HepG2 (cell line): ENCODE measurements at regions not wholly inside any gene's neighbourhood (a gene's known extent, or its start where the extent isn't known, plus 50 kb on each side); places are given as distances from the start of the nearest gene placed in this dataset.

ENCODE experiments used
- ATAC-seq: fragments of 200-7000 bp; cut with Tn5 transposase; 3 replicates; pipeline ENCODE4 v1.9.1; 2020; ENCODE audit warnings: mild to moderate bottlenecking, moderate library complexity
- BruUV-seq: library from RNA; stranded (reverse); fragments of 400-500 nt; replicated peaks from 2 replicates; lab custom pipeline; 2021; lab: Mats Ljungman, UMichigan
- CTCF ChIA-PET: fragments of 300-600 bp; formaldehyde crosslinking; extraction: SDS; loops from one replicate; lab custom pipeline; 2021; ENCODE audit warnings: low total read pairs, inconsistent platforms, low intra/inter-chr PET ratio; lab: Yijun Ruan, JAX
- POLR2A ChIA-PET: fragments of 350-600 bp; sonication (Branson Sonifier 250); formaldehyde crosslinking; loops from one replicate; lab custom pipeline; 2020; ENCODE audit warnings: antibody characterized with exemption, inconsistent platforms; lab: Yijun Ruan, JAX
- DNase-seq: peaks from one replicate; pipeline ENCODE4 v3.0.0-alpha.2; 2015; ENCODE audit warnings: low spot score
- FAIRE-seq: peaks from 3 replicates; lab custom pipeline; 2011; peaks lifted over from hg19 to GRCh38; lab: Jason Lieb, UNC
- H2AFZ ChIP-seq: one replicate; pipeline ENCODE4 v1.6.1; 2011; ENCODE audit warnings: low read length, inconsistent platforms
- H3K27ac ChIP-seq: fragments of 300-600 bp; 3 replicates; pipeline ENCODE4 v1.8.0; 2011; ENCODE audit warnings: mixed run types, mild to moderate bottlenecking, mixed read lengths, low read length, inconsistent platforms; ENCODE audit not compliant: insufficient read depth; ENCODE audit errors: extremely low read length
- H3K27me3 ChIP-seq, 2 experiments: fragments of 200-600 bp in 1 of 2; 2 replicates in 1 of 2; 3 replicates in 1 of 2; pipeline versions ENCODE4 v1.6.0 to v1.8.0; 2011; ENCODE audit warnings: low read length in 2 of 2, mild to moderate bottlenecking in 2 of 2, moderate library complexity in 2 of 2, inconsistent platforms in 1 of 2; ENCODE audit not compliant: insufficient read depth in 2 of 2, control insufficient read depth in 1 of 2
- H3K36me3 ChIP-seq, 2 experiments: fragments of 200-600 bp in 1 of 2; replicated peaks in 1 of 2; 2 replicates in 1 of 2; 3 replicates in 1 of 2; pipeline versions ENCODE4 v1.5.1 to v1.8.0; 2011; ENCODE audit warnings: low read length in 2 of 2, inconsistent platforms in 1 of 2; ENCODE audit not compliant: insufficient read depth in 2 of 2, control insufficient read depth in 1 of 2
- H3K4me1 ChIP-seq: 2 replicates; pipeline ENCODE4 v1.5.1; 2012; ENCODE audit warnings: low read length, inconsistent platforms; ENCODE audit not compliant: insufficient read depth
- H3K4me2 ChIP-seq: 2 replicates; pipeline ENCODE4 v1.6.0; 2011; ENCODE audit warnings: low read depth, low read length, inconsistent platforms
- H3K4me3 ChIP-seq, 3 experiments: fragments of 200-600 bp in 1 of 3; sonication (generic), shearing (Covaris generic) in 1 of 3; replicated peaks in 1 of 3; 2 replicates each; pipeline ENCODE4 v1.5.1; 2011 to 2016; ENCODE audit warnings: low read length in 3 of 3, inconsistent platforms in 2 of 3, low read depth in 2 of 3, mild to moderate bottlenecking in 2 of 3, control low read depth in 1 of 3, mixed read lengths in 1 of 3; ENCODE audit not compliant: insufficient read depth in 1 of 3
- H3K79me2 ChIP-seq: one replicate; pipeline ENCODE4 v1.6.1; 2011; ENCODE audit warnings: low read length, inconsistent platforms; ENCODE audit not compliant: insufficient read depth
- H3K9ac ChIP-seq: 2 replicates; pipeline ENCODE4 v1.6.0; 2011; ENCODE audit warnings: mild to moderate bottlenecking, low read depth, low read length, inconsistent platforms; ENCODE audit not compliant: insufficient read depth
- H3K9me3 ChIP-seq: 2 replicates; pipeline ENCODE4 v1.5.1; 2012; ENCODE audit warnings: mild to moderate bottlenecking, low read length
- H4K20me1 ChIP-seq: 2 replicates; pipeline ENCODE4 v1.6.0; 2011; ENCODE audit warnings: inconsistent platforms, mild to moderate bottlenecking, low read length, moderate library complexity; ENCODE audit not compliant: insufficient read depth
- GLI4 ChIP-seq: sonication (generic); formaldehyde crosslinking; IDR thresholded peaks from 2 replicates; pipeline ENCODE4 v1.5.1; 2020; ENCODE audit warnings: missing genetic modification reagents, mild to moderate bottlenecking, moderate library complexity, borderline replicate concordance
- GMEB1 ChIP-seq: sonication (generic); formaldehyde crosslinking; IDR thresholded peaks from 2 replicates; pipeline ENCODE4 v1.5.1; 2020; ENCODE audit warnings: missing genetic modification reagents, mild to moderate bottlenecking, borderline replicate concordance
- HHEX ChIP-seq: IDR thresholded peaks from 2 replicates; pipeline ENCODE4 v1.6.1; 2016; ENCODE audit warnings: control low read depth
- HNRNPL ChIP-seq: fragments of 200-400 bp; formaldehyde crosslinking; IDR thresholded peaks from 2 replicates; pipeline ENCODE4 v1.6.1; 2017; ENCODE audit warnings: mild to moderate bottlenecking, low read depth, low read length
- POGK ChIP-seq: sonication (generic); formaldehyde crosslinking; conservative IDR thresholded peaks from 2 replicates; pipeline ENCODE4 v1.8.0; 2022; ENCODE audit warnings: mild to moderate bottlenecking, moderate library complexity, missing genetic modification reagents
- SKI ChIP-seq: fragments of 450-650 bp; IDR thresholded peaks from one replicate; pipeline ENCODE4 v1.6.1; 2018; ENCODE audit warnings: mild to moderate bottlenecking; ENCODE audit not compliant: partially characterized antibody
- ZMYM3 ChIP-seq: sonication (generic); formaldehyde crosslinking; IDR thresholded peaks from 2 replicates; pipeline ENCODE4 v1.5.1; 2020; ENCODE audit warnings: mild to moderate bottlenecking, missing genetic modification reagents
- ZNF768 ChIP-seq: sonication (generic); formaldehyde crosslinking; IDR thresholded peaks from 2 replicates; pipeline ENCODE4 v1.4.0; 2020; ENCODE audit warnings: missing genetic modification reagents
- WGBS: methylation state at CpG from one replicate; pipeline ENCODE4 v1.1.6; 2017; ENCODE audit warnings: low lambda C conversion rate; 5-methylcytosine and 5-hydroxymethylcytosine counted together
- in situ Hi-C: cut with HindIII; loops from 2 replicates; pipeline ENCODE4 v1.10.0; 2017; ENCODE audit warnings: low pct_unique_long_range_greater_than_20kb; ENCODE audit not compliant: extremely low pct_ligation_motif_present
- intact Hi-C: fragments of 100-400 bp; cut with micrococcal nuclease; formaldehyde crosslinking; loops from one replicate; pipeline ENCODE4 v1.10.0; 2022; ENCODE audit not compliant: unreplicated experiment
- TF ChIP-seq, protein P1 (sequence below), 2 experiments: IDR thresholded peaks; 2 replicates each; pipeline ENCODE4 v1.6.1; 2011 to 2012; ENCODE audit warnings: low read length in 2 of 2, borderline replicate concordance in 1 of 2, low read depth in 1 of 2, mild to moderate bottlenecking in 1 of 2, moderate library complexity in 1 of 2

GRCh38 chr2:239548451-239548871, 147.6 kb upstream of the HDAC4 start:
- no peak overlapping the region for H3K4me3 ChIP-seq
- ATAC-seq (no peak), FAIRE-seq (no peak), DNase-seq (no peak)
- H4K20me1 ChIP-seq: no peaks in the 10 kb centered on the region
- TF ChIP-seq ZNF768 (CRISPR knock-in tag): no peak
- no peak for TF ChIP-seq HHEX
- no peak for TF ChIP-seq GLI4
- no peak for TF ChIP-seq GMEB1 (CRISPR knock-in tag)
- TF ChIP-seq, protein P1, sequence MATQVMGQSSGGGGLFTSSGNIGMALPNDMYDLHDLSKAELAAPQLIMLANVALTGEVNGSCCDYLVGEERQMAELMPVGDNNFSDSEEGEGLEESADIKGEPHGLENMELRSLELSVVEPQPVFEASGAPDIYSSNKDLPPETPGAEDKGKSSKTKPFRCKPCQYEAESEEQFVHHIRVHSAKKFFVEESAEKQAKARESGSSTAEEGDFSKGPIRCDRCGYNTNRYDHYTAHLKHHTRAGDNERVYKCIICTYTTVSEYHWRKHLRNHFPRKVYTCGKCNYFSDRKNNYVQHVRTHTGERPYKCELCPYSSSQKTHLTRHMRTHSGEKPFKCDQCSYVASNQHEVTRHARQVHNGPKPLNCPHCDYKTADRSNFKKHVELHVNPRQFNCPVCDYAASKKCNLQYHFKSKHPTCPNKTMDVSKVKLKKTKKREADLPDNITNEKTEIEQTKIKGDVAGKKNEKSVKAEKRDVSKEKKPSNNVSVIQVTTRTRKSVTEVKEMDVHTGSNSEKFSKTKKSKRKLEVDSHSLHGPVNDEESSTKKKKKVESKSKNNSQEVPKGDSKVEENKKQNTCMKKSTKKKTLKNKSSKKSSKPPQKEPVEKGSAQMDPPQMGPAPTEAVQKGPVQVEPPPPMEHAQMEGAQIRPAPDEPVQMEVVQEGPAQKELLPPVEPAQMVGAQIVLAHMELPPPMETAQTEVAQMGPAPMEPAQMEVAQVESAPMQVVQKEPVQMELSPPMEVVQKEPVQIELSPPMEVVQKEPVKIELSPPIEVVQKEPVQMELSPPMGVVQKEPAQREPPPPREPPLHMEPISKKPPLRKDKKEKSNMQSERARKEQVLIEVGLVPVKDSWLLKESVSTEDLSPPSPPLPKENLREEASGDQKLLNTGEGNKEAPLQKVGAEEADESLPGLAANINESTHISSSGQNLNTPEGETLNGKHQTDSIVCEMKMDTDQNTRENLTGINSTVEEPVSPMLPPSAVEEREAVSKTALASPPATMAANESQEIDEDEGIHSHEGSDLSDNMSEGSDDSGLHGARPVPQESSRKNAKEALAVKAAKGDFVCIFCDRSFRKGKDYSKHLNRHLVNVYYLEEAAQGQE (IDR thresholded peaks at IDR 0.05; ENCODE audit: borderline replicate concordance in 1 of 2, low read depth in 1 of 2, low read length in 2 of 2): no peak
- TF ChIP-seq POGK: no peak
- no peak for TF ChIP-seq HNRNPL
- no peak for TF ChIP-seq ZMYM3 (CRISPR knock-in tag)
- TF ChIP-seq SKI: no peak
- CTCF ChIA-PET: interaction anchor here (1.3 kb wide), 1 partner anchor 9 kb away, joined by 3 read pairs; no protein-coding TSS in a partner anchor
- no peak overlapping the region for H3K9ac ChIP-seq
- BruUV-seq: no TSS peak
- in situ Hi-C loops (no loop called here), intact Hi-C loops (no loop called here)
- H2AFZ ChIP-seq: no peak overlapping the region
- H3K36me3 ChIP-seq: no peaks in the 10 kb centered on the region
- no peaks in the 10 kb centered on the region for H3K9me3 ChIP-seq
- 30% methylated on average over 10 of the region's 12 CpGs for WGBS
- no peaks in the 10 kb centered on the region for H3K79me2 ChIP-seq
- H3K27ac ChIP-seq: no peak overlapping the region
- no peaks in the 10 kb centered on the region for H3K4me1 ChIP-seq
- POLR2A ChIA-PET: no interaction called here
- H3K27me3 ChIP-seq: peaks cover 6 to 56% of the 10 kb centered on the region in 2 experiments; a peak in 4 of 5 replicates
- H3K4me2 ChIP-seq: no peak overlapping the region
